Karpas-422 (cell line): ENCODE measurements at regions not wholly inside any gene's neighbourhood (a gene's known extent, or its start where the extent isn't known, plus 50 kb on each side); places are given as distances from the start of the nearest gene placed in this dataset.

Experiments
- DNase-seq: peaks from one replicate; pipeline ENCODE4 v3.0.0-alpha.2; 2015
- H2AFZ ChIP-seq: fragments of 200-600 bp; sonication (generic); 2 replicates; pipeline ENCODE4 v1.6.1; 2014; ENCODE audit warnings: antibody characterized with exemption, low read length, mixed read lengths
- H3K27ac ChIP-seq: fragments of 200-600 bp; sonication (generic); 2 replicates; pipeline ENCODE4 v1.5.1; 2014; ENCODE audit warnings: mild to moderate bottlenecking, low read length, moderate library complexity
- H3K27me3 ChIP-seq: fragments of 200-600 bp; sonication (generic); 2 replicates; pipeline ENCODE4 v1.6.1; 2014; ENCODE audit warnings: low read length, mixed read lengths
- H3K36me3 ChIP-seq: fragments of 200-600 bp; sonication (generic); 2 replicates; pipeline ENCODE4 v1.6.1; 2014; ENCODE audit warnings: low read length, mixed read lengths; ENCODE audit not compliant: insufficient read depth
- H3K4me1 ChIP-seq: fragments of 200-600 bp; sonication (generic); 2 replicates; pipeline ENCODE4 v1.6.1; 2014; ENCODE audit warnings: mild to moderate bottlenecking, low read length, mixed read lengths
- H3K4me2 ChIP-seq: fragments of 200-600 bp; sonication (generic); 2 replicates; pipeline ENCODE4 v1.6.1; 2014; ENCODE audit warnings: low read length, low read depth, mild to moderate bottlenecking; ENCODE audit not compliant: poor library complexity, severe bottlenecking
- H3K4me3 ChIP-seq: fragments of 200-600 bp; sonication (generic); 2 replicates; pipeline ENCODE4 v1.5.1; 2014; ENCODE audit warnings: mild to moderate bottlenecking, antibody characterized with exemption, low read length, mixed read lengths
- H3K79me2 ChIP-seq: fragments of 200-600 bp; sonication (generic); 2 replicates; pipeline ENCODE4 v1.6.1; 2014; ENCODE audit warnings: mild to moderate bottlenecking, low read length, mixed read lengths
- H3K9ac ChIP-seq: fragments of 200-600 bp; sonication (generic); 2 replicates; pipeline ENCODE4 v1.6.0; 2014; ENCODE audit warnings: low read length
- H3K9me2 ChIP-seq: fragments of 200-600 bp; sonication (generic), shearing (Covaris generic); replicated peaks from 2 replicates; pipeline ENCODE4 v1.6.0; 2014; ENCODE audit warnings: mild to moderate bottlenecking, low read length, moderate library complexity; ENCODE audit not compliant: insufficient read depth
- H3K9me3 ChIP-seq: fragments of 300-700, 200-600 bp; sonication (generic); 2 replicates; pipeline ENCODE4 v1.6.1; 2014; ENCODE audit warnings: low read length, mixed read lengths
- H4K20me1 ChIP-seq: fragments of 200-600 bp; sonication (generic); 2 replicates; pipeline ENCODE4 v1.6.1; 2014; ENCODE audit warnings: mild to moderate bottlenecking, antibody characterized with exemption, low read length, low read depth; ENCODE audit not compliant: insufficient read depth

DNA sequence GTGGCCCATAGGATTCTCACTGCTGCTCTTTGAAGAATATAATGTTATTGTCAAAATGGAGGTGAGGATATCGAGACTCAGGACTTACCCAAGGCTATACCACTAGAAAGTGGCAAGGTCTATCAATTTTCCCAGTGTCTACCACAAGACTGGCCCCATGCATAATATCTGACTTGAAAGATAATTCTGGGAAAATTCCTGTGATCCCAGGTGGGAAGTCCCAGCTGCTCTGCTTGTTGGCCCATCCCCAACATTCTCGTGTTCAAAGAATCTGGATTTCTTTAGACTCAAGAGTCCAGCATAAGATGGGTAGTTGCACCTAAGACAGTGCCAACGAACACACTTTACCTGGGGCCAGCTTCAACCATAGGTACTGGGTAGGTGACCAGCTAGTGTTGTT lies 120.7 kb upstream of the DTNBP1 start:
- H3K9me2 ChIP-seq, result no peaks in the 10 kb centered on the region
- H3K79me2 ChIP-seq, result no peaks in the 10 kb centered on the region
- H4K20me1 ChIP-seq, result no peaks in the 10 kb centered on the region
- H3K27ac ChIP-seq, result no peak overlapping the region
- H3K27me3 ChIP-seq, result no peaks in the 10 kb centered on the region
- H3K9me3 ChIP-seq, result no peaks in the 10 kb centered on the region
- no peak overlapping the region for H2AFZ ChIP-seq
- no peak for DNase-seq
- H3K4me1 ChIP-seq, result no peaks in the 10 kb centered on the region
- no peak overlapping the region for H3K4me2 ChIP-seq
- no peak overlapping the region for H3K9ac ChIP-seq
- no peak overlapping the region for H3K4me3 ChIP-seq
- H3K36me3 ChIP-seq, result no peaks in the 10 kb centered on the region

DNA sequence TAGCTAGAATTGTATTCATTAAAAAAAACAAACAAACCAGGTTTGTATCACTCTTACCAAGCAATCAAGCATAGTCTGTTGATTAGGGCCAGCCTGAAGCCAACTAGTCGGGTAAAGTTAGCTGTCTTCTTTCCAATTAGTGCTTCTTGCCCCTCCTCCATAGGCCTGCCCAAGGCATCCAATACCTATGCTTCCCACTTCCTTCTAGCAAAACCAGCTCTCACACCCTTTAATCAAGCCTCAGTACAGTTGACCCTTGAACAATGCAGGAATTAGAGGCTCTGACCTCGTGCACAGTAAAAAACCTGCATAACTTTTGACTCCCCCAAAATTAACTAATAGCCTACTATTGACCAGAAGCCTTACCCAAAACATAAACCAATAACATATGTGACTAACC lies 119.1 kb upstream of the DTNBP1 start:
- no peaks in the 10 kb centered on the region for H4K20me1 ChIP-seq
- H3K79me2 ChIP-seq, result no peaks in the 10 kb centered on the region
- no peak overlapping the region for H3K4me2 ChIP-seq
- no peaks in the 10 kb centered on the region for H3K9me2 ChIP-seq
- H3K36me3 ChIP-seq, result no peaks in the 10 kb centered on the region
- H3K9me3 ChIP-seq, result no peaks in the 10 kb centered on the region
- H2AFZ ChIP-seq, result no peak overlapping the region
- no peak overlapping the region for H3K9ac ChIP-seq
- no peak overlapping the region for H3K4me3 ChIP-seq
- no peak overlapping the region for H3K27ac ChIP-seq
- no peak for DNase-seq
- H3K27me3 ChIP-seq, result no peaks in the 10 kb centered on the region
- no peaks in the 10 kb centered on the region for H3K4me1 ChIP-seq

DNA sequence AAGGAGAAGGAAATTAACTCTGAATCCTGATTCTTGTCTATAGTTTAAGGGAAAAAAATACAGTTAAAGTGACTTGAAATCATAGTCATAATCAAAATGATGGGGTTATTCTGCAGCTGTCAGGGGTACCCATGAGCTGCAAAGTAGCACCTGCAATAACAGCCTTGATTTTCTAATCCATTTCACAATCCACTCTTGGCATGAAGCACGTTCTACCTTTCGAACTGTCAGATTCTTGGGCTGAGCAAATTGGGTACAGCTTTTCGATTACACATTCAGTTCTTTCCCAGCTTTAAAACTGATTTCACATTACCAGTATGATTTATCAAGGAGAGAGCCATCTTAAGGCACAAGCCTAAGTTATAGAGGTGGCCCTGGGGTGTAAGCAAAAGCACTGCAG lies 118.5 kb upstream of the DTNBP1 start:
- Histone ChIP-seq H3K9ac (no peak overlapping the region), H3K27ac (no peak overlapping the region), H3K79me2 (no peaks in the 10 kb centered on the region), H3K4me2 (no peak overlapping the region), H3K9me2 (no peaks in the 10 kb centered on the region), H2AFZ (no peak overlapping the region), H3K9me3 (no peaks in the 10 kb centered on the region), H3K36me3 (no peaks in the 10 kb centered on the region), H3K4me1 (no peaks in the 10 kb centered on the region), H3K27me3 (no peaks in the 10 kb centered on the region), H3K4me3 (no peak overlapping the region), H4K20me1 (no peaks in the 10 kb centered on the region)
- DNase-seq, result no peak

DNA sequence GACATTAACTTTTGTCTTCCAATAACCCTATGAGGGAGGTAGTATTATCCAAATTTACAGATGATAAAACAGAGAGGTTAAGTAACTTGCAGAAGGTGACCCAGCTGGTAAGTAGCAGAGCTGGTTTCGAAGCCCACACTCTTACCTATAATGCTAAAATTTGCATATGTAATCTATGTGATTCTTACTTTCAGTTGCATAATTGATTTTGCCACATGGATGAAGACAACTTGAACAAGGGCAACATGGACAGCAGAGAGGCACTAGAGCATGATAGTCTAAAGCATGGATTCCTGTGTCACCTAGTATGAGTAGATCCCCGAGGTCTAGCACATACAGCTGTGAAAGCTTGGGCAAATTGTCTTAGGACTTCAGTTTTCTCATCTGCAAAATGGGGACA lies 117.6 kb upstream of the DTNBP1 start:
- H3K9me2 ChIP-seq, result no peaks in the 10 kb centered on the region
- H3K9ac ChIP-seq, result no peak overlapping the region
- no peaks in the 10 kb centered on the region for H3K27me3 ChIP-seq
- H3K79me2 ChIP-seq, result no peaks in the 10 kb centered on the region
- DNase-seq, result no peak
- H4K20me1 ChIP-seq, result no peaks in the 10 kb centered on the region
- no peaks in the 10 kb centered on the region for H3K4me1 ChIP-seq
- no peaks in the 10 kb centered on the region for H3K36me3 ChIP-seq
- H3K4me2 ChIP-seq, result no peak overlapping the region
- H3K4me3 ChIP-seq, result no peak overlapping the region
- no peaks in the 10 kb centered on the region for H3K9me3 ChIP-seq
- H3K27ac ChIP-seq, result no peak overlapping the region
- no peak overlapping the region for H2AFZ ChIP-seq

DNA sequence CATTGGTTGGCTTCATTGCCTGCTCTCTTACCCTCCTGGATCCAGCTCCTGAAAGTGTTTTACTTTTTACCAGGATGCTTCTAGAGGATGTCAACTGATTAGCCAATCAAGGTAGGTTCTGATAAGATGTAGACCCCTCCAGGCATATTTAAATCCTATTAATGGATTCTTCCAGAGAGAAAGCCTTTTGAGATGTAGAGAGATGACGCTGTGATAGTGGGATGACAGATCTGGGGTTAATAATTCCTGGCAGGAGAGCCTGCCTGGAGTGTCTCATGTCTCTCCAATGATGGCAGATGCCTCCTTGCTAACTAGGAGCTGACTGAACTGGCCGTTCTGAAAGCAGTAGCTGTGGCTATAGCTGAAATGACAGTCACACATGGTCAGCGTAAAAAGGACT lies 116.9 kb upstream of the DTNBP1 start:
- no peak for DNase-seq
- no peaks in the 10 kb centered on the region for H3K27me3 ChIP-seq
- H3K9ac ChIP-seq, result no peak overlapping the region

DNA sequence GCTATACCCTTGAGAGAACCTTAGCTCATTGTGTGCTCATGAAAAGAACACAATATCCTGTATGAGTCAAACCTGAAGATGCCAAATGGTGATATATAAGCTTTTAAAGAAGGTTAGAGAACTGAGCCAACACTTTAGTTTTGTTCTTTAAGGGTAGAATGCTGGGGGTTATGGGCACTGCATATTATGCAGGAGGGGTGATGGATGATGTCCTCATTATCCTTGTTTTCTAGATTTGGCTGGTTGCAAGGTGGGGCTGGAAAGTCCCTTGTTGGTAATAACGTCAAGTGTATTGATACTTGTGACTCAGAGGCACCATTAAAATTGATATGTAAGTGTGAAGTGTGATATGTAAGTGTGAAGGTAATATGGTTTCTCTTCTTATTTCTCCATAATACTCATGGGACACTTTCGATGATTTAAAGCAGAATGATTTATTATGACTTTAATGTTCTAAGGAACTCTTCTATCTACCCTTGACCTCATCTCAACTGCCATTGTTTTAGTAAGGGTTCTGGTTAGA lies 113.7 kb upstream of the DTNBP1 start:
- Histone ChIP-seq H3K9me3 (no peaks in the 10 kb centered on the region), H3K4me1 (no peaks in the 10 kb centered on the region), H3K79me2 (no peaks in the 10 kb centered on the region), H3K27me3 (no peaks in the 10 kb centered on the region), H3K9ac (no peak overlapping the region), H3K36me3 (no peaks in the 10 kb centered on the region), H3K9me2 (no peaks in the 10 kb centered on the region), H3K4me3 (no peak overlapping the region), H4K20me1 (no peaks in the 10 kb centered on the region), H3K27ac (no peak overlapping the region), H2AFZ (no peak overlapping the region), H3K4me2 (no peak overlapping the region)
- DNase-seq, result no peak

More for the DNA sequence above, 116.9 kb upstream of the DTNBP1 start:
- no peaks in the 10 kb centered on the region for H4K20me1 ChIP-seq
- no peak overlapping the region for H3K4me3 ChIP-seq
- no peaks in the 10 kb centered on the region for H3K79me2 ChIP-seq
- no peaks in the 10 kb centered on the region for H3K36me3 ChIP-seq
- H3K4me1 ChIP-seq, result no peaks in the 10 kb centered on the region
- H3K27ac ChIP-seq, result no peak overlapping the region
- no peak overlapping the region for H2AFZ ChIP-seq
- no peaks in the 10 kb centered on the region for H3K9me2 ChIP-seq
- H3K9me3 ChIP-seq, result no peaks in the 10 kb centered on the region
- H3K4me2 ChIP-seq, result no peak overlapping the region

DNA sequence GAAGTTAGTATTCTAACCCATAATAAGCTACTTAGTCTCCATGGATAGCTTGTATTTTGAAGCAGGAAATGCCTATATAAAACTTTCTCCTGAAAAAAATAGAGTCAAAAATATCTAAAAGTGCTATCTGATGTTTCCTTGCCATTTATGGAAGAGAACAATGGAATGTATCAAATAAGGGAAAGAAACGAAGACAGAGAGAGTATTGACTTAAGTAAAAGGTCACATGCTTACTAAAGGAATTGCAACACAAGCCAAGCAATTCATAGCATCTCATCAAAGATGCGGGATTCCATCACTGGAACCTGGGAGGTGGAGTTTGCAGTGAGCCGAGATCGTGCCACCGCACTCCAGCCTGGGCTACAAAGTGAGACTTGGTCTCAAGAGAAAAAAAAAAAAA lies 112.9 kb upstream of the DTNBP1 start:
- no peak overlapping the region for H3K4me2 ChIP-seq

DNA sequence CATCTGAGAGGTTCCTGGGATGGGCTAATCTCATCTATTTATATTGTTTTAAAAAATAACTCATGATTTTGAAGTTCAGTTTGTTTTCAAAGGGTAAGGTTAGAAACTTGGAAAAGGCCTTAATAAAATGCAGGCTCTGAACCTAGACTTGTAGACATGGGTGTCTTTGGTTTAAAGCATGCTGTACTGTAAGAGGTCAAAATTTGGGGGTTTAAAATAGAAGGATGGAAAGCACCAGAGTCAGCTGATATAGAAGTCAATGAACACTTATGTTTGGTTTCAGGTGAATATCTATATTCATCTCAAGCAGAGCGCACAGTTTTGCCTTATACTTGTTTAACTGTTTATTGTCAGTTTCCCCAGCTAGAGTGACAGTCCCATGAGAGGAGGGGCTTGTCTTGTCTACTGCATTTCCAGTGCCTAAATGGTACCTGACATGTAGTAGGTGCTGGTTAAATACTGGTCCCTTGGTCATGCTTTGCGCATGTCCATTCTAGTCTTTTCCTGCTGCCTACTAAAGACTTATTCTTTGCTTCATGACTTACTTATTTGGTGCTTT lies 112.3 kb upstream of the DTNBP1 start:
- DNase-seq, result no peak
- no peak overlapping the region for H3K27ac ChIP-seq
- no peaks in the 10 kb centered on the region for H3K36me3 ChIP-seq
- H3K9me3 ChIP-seq, result no peaks in the 10 kb centered on the region
- no peaks in the 10 kb centered on the region for H4K20me1 ChIP-seq
- H3K4me1 ChIP-seq, result no peaks in the 10 kb centered on the region
- H3K9me2 ChIP-seq, result no peaks in the 10 kb centered on the region
- no peaks in the 10 kb centered on the region for H3K27me3 ChIP-seq
- no peak overlapping the region for H3K4me2 ChIP-seq
- no peak overlapping the region for H2AFZ ChIP-seq
- H3K4me3 ChIP-seq, result no peak overlapping the region
- no peaks in the 10 kb centered on the region for H3K79me2 ChIP-seq
- H3K9ac ChIP-seq, result no peak overlapping the region

More for the DNA sequence above, 112.9 kb upstream of the DTNBP1 start:
- DNase-seq, result no peak
- Histone ChIP-seq H3K4me3 (no peak overlapping the region), H3K9me3 (no peaks in the 10 kb centered on the region), H2AFZ (no peak overlapping the region), H4K20me1 (no peaks in the 10 kb centered on the region), H3K79me2 (no peaks in the 10 kb centered on the region), H3K9me2 (no peaks in the 10 kb centered on the region), H3K9ac (no peak overlapping the region), H3K27me3 (no peaks in the 10 kb centered on the region), H3K36me3 (no peaks in the 10 kb centered on the region), H3K27ac (no peak overlapping the region), H3K4me1 (no peaks in the 10 kb centered on the region)
